ENCODE measurements at regions not wholly inside any gene's neighbourhood (a gene's known extent, or its start where the extent isn't known, plus 50 kb on each side); places are given as distances from the start of the nearest gene placed in this dataset.

DNA sequence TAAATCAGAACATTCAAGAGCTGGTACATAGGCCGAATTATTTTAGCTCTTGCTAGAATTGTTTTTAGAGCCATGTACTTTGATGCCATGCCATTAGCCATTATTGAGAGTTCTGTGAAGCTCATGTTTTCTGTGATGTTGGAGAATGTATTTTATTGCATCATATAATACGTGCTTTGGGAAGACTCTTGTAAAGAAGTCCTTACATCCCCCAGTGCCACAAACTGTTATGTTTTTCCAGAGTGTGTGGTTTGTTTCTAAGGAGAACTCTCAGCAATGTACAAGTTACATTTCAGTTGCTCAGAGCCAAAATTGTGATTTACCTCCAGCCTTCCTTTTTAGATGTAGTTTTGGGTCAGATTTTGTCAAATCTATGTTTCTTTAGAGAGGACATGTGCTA, 148.6 kb downstream of the HAUS1 start:
- ATAC-seq (no peak), DNase-seq (ENCODE audit: low spot score) (no peak)
- Mint-ChIP-seq H3K36me3 (no peaks in the 10 kb centered on the region), H3K4me1 (peaks cover 24% of the 10 kb centered on the region), H3K4me3 (no peak overlapping the region), H3K27me3 (ENCODE audit: low read depth) (no peaks in the 10 kb centered on the region), H3K9me3 (no peaks in the 10 kb centered on the region), H3K27ac (no peak overlapping the region)
- ChIA-PET POLR2A (no interaction called here), CTCF (interaction anchor here (2.0 kb wide), 1 partner anchor 80 kb away, joined by 7 read pairs; a partner anchor contains a TSS)
- TF ChIP-seq STAT6 (CRISPR knock-in tag; conservative IDR thresholded peaks at IDR 0.05; ENCODE audit: low read depth) = no peak
- TF ChIP-seq PRRX2 (CRISPR knock-in tag; IDR thresholded peaks at IDR 0.05) = no peak
- no peak for TF ChIP-seq ETV6 (CRISPR knock-in tag; IDR thresholded peaks at IDR 0.05)
- no peak for TF ChIP-seq NR2C2 (CRISPR knock-in tag; IDR thresholded peaks at IDR 0.05)
- no peak for TF ChIP-seq GABPB1 (CRISPR knock-in tag; IDR thresholded peaks at IDR 0.05)
- no peak for TF ChIP-seq NFE2L1 (CRISPR knock-in tag; IDR thresholded peaks at IDR 0.05)
- TF ChIP-seq ZBTB21 (CRISPR knock-in tag; IDR thresholded peaks at IDR 0.05; ENCODE audit: borderline replicate concordance) = no peak
- TF ChIP-seq OVOL2 (CRISPR knock-in tag; IDR thresholded peaks at IDR 0.05; ENCODE audit: borderline replicate concordance) = no peak
- no peak for TF ChIP-seq ZNF232 (CRISPR knock-in tag; IDR thresholded peaks at IDR 0.05)
- no peak for TF ChIP-seq ZNF281 (CRISPR knock-in tag; IDR thresholded peaks at IDR 0.05)

DNA sequence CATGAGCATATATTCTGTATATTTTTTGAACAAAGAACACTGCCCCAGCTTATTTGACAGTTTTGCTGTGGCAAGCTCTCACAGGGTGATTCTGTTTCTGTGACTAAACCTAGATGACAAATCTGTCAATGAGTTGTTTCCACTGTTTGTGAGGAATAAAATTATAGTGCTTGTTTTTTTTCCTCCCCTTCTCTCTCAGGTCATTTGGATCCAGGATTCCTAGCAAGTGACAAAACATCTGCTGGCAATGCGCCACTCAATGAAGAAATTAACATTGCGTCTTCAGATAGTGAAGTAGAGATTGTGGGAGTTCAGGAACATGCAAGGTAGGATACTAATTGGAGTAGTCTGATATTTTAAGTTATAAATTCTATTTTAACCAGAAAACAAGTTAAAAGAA, 149.3 kb downstream of the HAUS1 start:
- no peaks in the 10 kb centered on the region for H3K9me3 Mint-ChIP-seq
- ChIA-PET CTCF (interaction anchor here (2.0 kb wide), 1 partner anchor 80 kb away, joined by 7 read pairs; a partner anchor contains a TSS), POLR2A (no interaction called here)
- no peak overlapping the region for H3K4me3 Mint-ChIP-seq
- DNase-seq (ENCODE audit: low spot score) (no peak), ATAC-seq (no peak)
- no peaks in the 10 kb centered on the region for H3K27me3 Mint-ChIP-seq (ENCODE audit: low read depth)
- TF ChIP-seq SMAD3 (CRISPR knock-in tag; IDR thresholded peaks at IDR 0.05; ENCODE audit: borderline replicate concordance) (no peak), ZNF232 (CRISPR knock-in tag; IDR thresholded peaks at IDR 0.05) (no peak), EMX1 (CRISPR knock-in tag; IDR thresholded peaks at IDR 0.05) (no peak), ATF3 (CRISPR knock-in tag; conservative IDR thresholded peaks at IDR 0.05) (no peak), ZNF138 (CRISPR knock-in tag; conservative IDR thresholded peaks at IDR 0.05) (no peak), PREB (CRISPR knock-in tag; IDR thresholded peaks at IDR 0.05; ENCODE audit: borderline replicate concordance) (no peak), ZBTB21 (CRISPR knock-in tag; IDR thresholded peaks at IDR 0.05; ENCODE audit: borderline replicate concordance) (no peak), STAT6 (CRISPR knock-in tag; conservative IDR thresholded peaks at IDR 0.05; ENCODE audit: low read depth) (no peak), JUN (CRISPR knock-in tag; IDR thresholded peaks at IDR 0.05) (no peak), ESRRA (CRISPR knock-in tag; IDR thresholded peaks at IDR 0.05; ENCODE audit: borderline replicate concordance) (no peak), SP1 (CRISPR knock-in tag; conservative IDR thresholded peaks at IDR 0.05) (no peak), ATF1 (CRISPR knock-in tag; IDR thresholded peaks at IDR 0.05) (no peak), GABPB1 (CRISPR knock-in tag; IDR thresholded peaks at IDR 0.05) (no peak), SOX15 (CRISPR knock-in tag; IDR thresholded peaks at IDR 0.05) (no peak)
- TF ChIP-seq, protein P1, sequence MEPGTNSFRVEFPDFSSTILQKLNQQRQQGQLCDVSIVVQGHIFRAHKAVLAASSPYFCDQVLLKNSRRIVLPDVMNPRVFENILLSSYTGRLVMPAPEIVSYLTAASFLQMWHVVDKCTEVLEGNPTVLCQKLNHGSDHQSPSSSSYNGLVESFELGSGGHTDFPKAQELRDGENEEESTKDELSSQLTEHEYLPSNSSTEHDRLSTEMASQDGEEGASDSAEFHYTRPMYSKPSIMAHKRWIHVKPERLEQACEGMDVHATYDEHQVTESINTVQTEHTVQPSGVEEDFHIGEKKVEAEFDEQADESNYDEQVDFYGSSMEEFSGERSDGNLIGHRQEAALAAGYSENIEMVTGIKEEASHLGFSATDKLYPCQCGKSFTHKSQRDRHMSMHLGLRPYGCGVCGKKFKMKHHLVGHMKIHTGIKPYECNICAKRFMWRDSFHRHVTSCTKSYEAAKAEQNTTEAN (CRISPR knock-in tag; IDR thresholded peaks at IDR 0.05) = no peak
- TF ChIP-seq, protein P2, sequence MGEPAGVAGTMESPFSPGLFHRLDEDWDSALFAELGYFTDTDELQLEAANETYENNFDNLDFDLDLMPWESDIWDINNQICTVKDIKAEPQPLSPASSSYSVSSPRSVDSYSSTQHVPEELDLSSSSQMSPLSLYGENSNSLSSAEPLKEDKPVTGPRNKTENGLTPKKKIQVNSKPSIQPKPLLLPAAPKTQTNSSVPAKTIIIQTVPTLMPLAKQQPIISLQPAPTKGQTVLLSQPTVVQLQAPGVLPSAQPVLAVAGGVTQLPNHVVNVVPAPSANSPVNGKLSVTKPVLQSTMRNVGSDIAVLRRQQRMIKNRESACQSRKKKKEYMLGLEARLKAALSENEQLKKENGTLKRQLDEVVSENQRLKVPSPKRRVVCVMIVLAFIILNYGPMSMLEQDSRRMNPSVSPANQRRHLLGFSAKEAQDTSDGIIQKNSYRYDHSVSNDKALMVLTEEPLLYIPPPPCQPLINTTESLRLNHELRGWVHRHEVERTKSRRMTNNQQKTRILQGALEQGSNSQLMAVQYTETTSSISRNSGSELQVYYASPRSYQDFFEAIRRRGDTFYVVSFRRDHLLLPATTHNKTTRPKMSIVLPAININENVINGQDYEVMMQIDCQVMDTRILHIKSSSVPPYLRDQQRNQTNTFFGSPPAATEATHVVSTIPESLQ (CRISPR knock-in tag; IDR thresholded peaks at IDR 0.05) = no peak
- H3K36me3 Mint-ChIP-seq = no peaks in the 10 kb centered on the region
- H3K4me1 Mint-ChIP-seq = peaks cover 21% of the 10 kb centered on the region
- no peak overlapping the region for H3K27ac Mint-ChIP-seq
